Type B pancreatic cell (in vitro differentiated cells): ENCODE measurements at regions not wholly inside any gene's neighbourhood (a gene's known extent, or its start where the extent isn't known, plus 50 kb on each side); places are given as distances from the start of the nearest gene placed in this dataset.

Experiments
- DNase-seq: peaks from one replicate; pipeline ENCODE4 v3.0.0; 2021; ENCODE audit warnings: mixed read lengths; ENCODE audit not compliant: unreplicated experiment; ENCODE audit errors: extremely low spot score
- H3K27ac Mint-ChIP-seq: 2 replicates; pipeline ENCODE4 v1.8.0; 2021; ENCODE audit warnings: mild to moderate bottlenecking, mixed read lengths
- H3K27me3 Mint-ChIP-seq: 2 replicates; pipeline ENCODE4 v1.8.0; 2021; ENCODE audit warnings: mixed read lengths
- H3K36me3 Mint-ChIP-seq: 2 replicates; pipeline ENCODE4 v1.8.0; 2021; ENCODE audit warnings: mixed read lengths
- H3K4me1 Mint-ChIP-seq: one replicate; pipeline ENCODE4 v1.8.0; 2021; ENCODE audit warnings: mixed read lengths; ENCODE audit not compliant: unreplicated experiment
- H3K4me3 Mint-ChIP-seq: 2 replicates; pipeline ENCODE4 v1.8.0; 2021; ENCODE audit warnings: mild to moderate bottlenecking, mixed read lengths
- H3K9me3 Mint-ChIP-seq: 2 replicates; pipeline ENCODE4 v1.8.0; 2021; ENCODE audit warnings: mixed read lengths
- CTCF ChIP-seq: fragments of 200-600 bp; sonication (generic); conservative IDR thresholded peaks from 2 replicates; pipeline ENCODE4 v1.5.0; 2021; ENCODE audit warnings: antibody characterized with exemption, mild to moderate bottlenecking

- no peak for TF ChIP-seq CTCF
- DNase-seq = no peak
- H3K4me1 Mint-ChIP-seq = peaks cover 16% of the 10 kb centered on the region
- no peak overlapping the region for H3K27ac Mint-ChIP-seq
- H3K36me3 Mint-ChIP-seq = no peaks in the 10 kb centered on the region
- no peak overlapping the region for H3K4me3 Mint-ChIP-seq
- H3K9me3 Mint-ChIP-seq = no peaks in the 10 kb centered on the region
- H3K27me3 Mint-ChIP-seq = peaks cover 24% of the 10 kb centered on the region
These were observed 278.2 kb upstream of the NCKAP5 start for GRCh38 chr2:133846476-133846875.

GRCh38 chr2:133847591-133847990 is 279.3 kb upstream of the NCKAP5 start:
- no peaks in the 10 kb centered on the region for H3K36me3 Mint-ChIP-seq
- no peak for TF ChIP-seq CTCF
- peaks cover 24% of the 10 kb centered on the region for H3K27me3 Mint-ChIP-seq
- no peak overlapping the region for H3K27ac Mint-ChIP-seq
- no peak for DNase-seq
- no peak overlapping the region for H3K4me3 Mint-ChIP-seq
- H3K4me1 Mint-ChIP-seq = peaks cover 10% of the 10 kb centered on the region
- H3K9me3 Mint-ChIP-seq = no peaks in the 10 kb centered on the region

GRCh38 chr2:133848111-133848649 is 279.9 kb upstream of the NCKAP5 start:
- Mint-ChIP-seq H3K36me3 (no peaks in the 10 kb centered on the region), H3K27ac (no peak overlapping the region), H3K4me3 (no peak overlapping the region), H3K4me1 (peaks cover 10% of the 10 kb centered on the region), H3K27me3 (peaks cover 24% of the 10 kb centered on the region), H3K9me3 (no peaks in the 10 kb centered on the region)
- TF ChIP-seq CTCF = no peak
- DNase-seq = no peak

GRCh38 chr2:133849341-133849740 is 281.1 kb upstream of the NCKAP5 start:
- no peak for DNase-seq
- Mint-ChIP-seq H3K4me1 (peaks cover 1% of the 10 kb centered on the region), H3K4me3 (no peak overlapping the region), H3K27ac (no peak overlapping the region), H3K36me3 (no peaks in the 10 kb centered on the region), H3K9me3 (no peaks in the 10 kb centered on the region), H3K27me3 (peaks cover 21% of the 10 kb centered on the region)
- TF ChIP-seq CTCF = no peak

- Mint-ChIP-seq H3K27me3 (peaks cover 12% of the 10 kb centered on the region), H3K27ac (no peak overlapping the region), H3K9me3 (peaks cover 5% of the 10 kb centered on the region), H3K4me1 (no peaks in the 10 kb centered on the region), H3K36me3 (no peaks in the 10 kb centered on the region), H3K4me3 (no peak overlapping the region)
- DNase-seq = no peak
- no peak for TF ChIP-seq CTCF
These were observed 286.4 kb upstream of the NCKAP5 start for GRCh38 chr2:133854603-133855200.
